ENCODE measurements at regions not wholly inside any gene's neighbourhood (a gene's known extent, or its start where the extent isn't known, plus 50 kb on each side); places are given as distances from the start of the nearest gene placed in this dataset.

- TF ChIP-seq CTCF (IDR thresholded peaks at IDR 0.05) (no peak), POLR2AphosphoS5 (IDR thresholded peaks at IDR 0.05) (no peak), POLR2A (IDR thresholded peaks at IDR 0.05) (no peak), EP300 (IDR thresholded peaks at IDR 0.05) (no peak)
Measured at GRCh38 chr13:87005511-87005910, 665.7 kb upstream of the SLITRK5 start.

All from sigmoid colon (tissue), 4 donors.